Esophagus muscularis mucosa (tissue), 4 donors: ENCODE measurements at regions not wholly inside any gene's neighbourhood (a gene's known extent, or its start where the extent isn't known, plus 50 kb on each side); places are given as distances from the start of the nearest gene placed in this dataset.
A peak's percentile ranks its signal among the peaks of the same experiment; 100 is the strongest.

Experiments used
- DNase-seq: peaks from one replicate; pipeline ENCODE4 v3.0.0-alpha.2; 2017; ENCODE audit errors: extremely low spot score
- H3K27ac ChIP-seq, 4 donors: fragments of 200-600 bp; sonication (generic); replicated peaks in 1 of 4; 1 replicate in 3 of 4; 2 replicates in 1 of 4; pipeline ENCODE4 v1.5.1; 2016 to 2019; ENCODE audit warnings: mild to moderate bottlenecking in 1 of 4
- H3K27me3 ChIP-seq, 4 donors: fragments of 200-600 bp; sonication (generic); one replicate each; pipeline versions ENCODE4 v1.5.1 to v1.6.0; 2016 to 2019
- H3K36me3 ChIP-seq, 4 donors: fragments of 200-600 bp; sonication (generic); one replicate each; pipeline ENCODE4 v1.5.1; 2016 to 2019
- H3K4me1 ChIP-seq, 4 donors: fragments of 200-600 bp; sonication (generic); one replicate each; pipeline ENCODE4 v1.5.1; 2016 to 2019
- H3K4me3 ChIP-seq, 4 donors: fragments of 200-600 bp; sonication (generic); 1 replicate in 2 of 4; 2 replicates in 2 of 4; pipeline ENCODE4 v1.5.1; 2016 to 2019; ENCODE audit warnings: mild to moderate bottlenecking in 4 of 4, moderate library complexity in 1 of 4
- H3K9me3 ChIP-seq, 4 donors: fragments of 200-600 bp; sonication (generic); 1 replicate in 3 of 4; 2 replicates in 1 of 4; pipeline ENCODE4 v1.5.1; 2016 to 2019
- EP300 ChIP-seq: sonication (generic); formaldehyde crosslinking; IDR thresholded peaks from one replicate; pipeline ENCODE4 v1.6.1; 2017; ENCODE audit warnings: antibody characterized with exemption
- POLR2A ChIP-seq: fragments of 450-650 bp; IDR thresholded peaks from one replicate; pipeline ENCODE4 v1.6.1; 2017; ENCODE audit warnings: antibody characterized with exemption, moderate library complexity, mild to moderate bottlenecking, low read depth
- POLR2AphosphoS5 ChIP-seq, 2 donors: sonication (generic); formaldehyde crosslinking; IDR thresholded peaks; one replicate each; pipeline ENCODE4 v1.6.1; 2017; ENCODE audit warnings: antibody characterized with exemption in 2 of 2
- WGBS: methylation state at CpG from one replicate; pipeline ENCODE4 v1.1.5; 2018; 5-methylcytosine and 5-hydroxymethylcytosine counted together
- intact Hi-C: fragments of 100-400 bp; cut with DNase I; formaldehyde crosslinking; loops from one replicate; pipeline ENCODE4 v1.15.1; 2023
- TF ChIP-seq, protein P1 (sequence below), 3 experiments: fragments of 200-600 bp in 2 of 3; fragments of 450-650 bp in 1 of 3; sonication (generic) in 2 of 3; IDR thresholded peaks; one replicate each; pipeline ENCODE4 v1.5.1; 2017 to 2019; ENCODE audit warnings: antibody characterized with exemption in 3 of 3, mild to moderate bottlenecking in 2 of 3, moderate library complexity in 1 of 3

DNA sequence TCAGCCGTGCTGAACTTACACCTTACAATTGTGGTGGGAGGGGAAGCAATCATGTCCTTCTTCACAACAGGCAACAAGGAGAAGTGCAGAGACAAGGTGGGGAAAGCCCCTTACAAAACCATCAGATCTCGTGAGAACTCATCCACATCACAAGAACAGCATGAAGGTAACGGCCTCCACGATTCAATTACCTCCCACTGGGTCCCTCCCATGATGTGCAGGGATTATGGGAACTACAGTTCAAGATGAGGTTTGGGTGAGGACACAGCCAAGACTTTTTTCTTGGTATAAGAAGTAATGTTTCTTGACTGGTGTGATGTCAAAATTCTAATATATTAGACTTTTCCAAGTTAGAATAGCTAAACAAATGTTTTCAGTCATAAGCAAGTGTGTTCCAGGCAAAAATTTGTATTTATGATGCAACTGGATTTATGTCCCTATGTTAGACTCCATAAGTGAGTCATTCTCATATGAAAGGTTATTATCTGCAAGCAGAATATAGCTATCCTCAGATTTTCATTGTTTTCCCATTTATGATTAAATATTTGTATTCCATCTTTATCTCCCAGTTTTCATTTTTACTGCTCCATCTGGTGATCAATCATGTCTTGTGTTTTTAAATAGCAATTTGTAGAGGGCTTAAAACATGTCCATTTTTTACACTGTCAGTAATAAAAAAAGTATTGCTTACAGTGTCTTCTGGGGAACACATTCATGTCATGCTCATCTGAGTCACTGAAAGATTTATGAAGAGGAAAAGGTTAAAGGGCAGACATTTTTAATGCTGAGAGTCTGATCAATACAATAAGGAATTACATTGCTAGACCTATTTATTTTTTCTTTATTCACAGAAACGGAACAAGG lies 995.2 kb upstream of the CDH2 start:
- 89% methylated on average over 5 of the region's 5 CpGs for WGBS
- Histone ChIP-seq H3K27me3 (no peaks in the 10 kb centered on the region), H3K4me1 (no peaks in the 10 kb centered on the region), H3K27ac (no peak overlapping the region), H3K36me3 (no peaks in the 10 kb centered on the region), H3K4me3 (no peak overlapping the region), H3K9me3 (no peaks in the 10 kb centered on the region)
- no peak for DNase-seq
- intact Hi-C loops, result no loop called here
- TF ChIP-seq EP300 (no peak), POLR2AphosphoS5 (IDR thresholded peaks at IDR 0.05) (no peak), POLR2A (no peak)
- TF ChIP-seq, protein P1, sequence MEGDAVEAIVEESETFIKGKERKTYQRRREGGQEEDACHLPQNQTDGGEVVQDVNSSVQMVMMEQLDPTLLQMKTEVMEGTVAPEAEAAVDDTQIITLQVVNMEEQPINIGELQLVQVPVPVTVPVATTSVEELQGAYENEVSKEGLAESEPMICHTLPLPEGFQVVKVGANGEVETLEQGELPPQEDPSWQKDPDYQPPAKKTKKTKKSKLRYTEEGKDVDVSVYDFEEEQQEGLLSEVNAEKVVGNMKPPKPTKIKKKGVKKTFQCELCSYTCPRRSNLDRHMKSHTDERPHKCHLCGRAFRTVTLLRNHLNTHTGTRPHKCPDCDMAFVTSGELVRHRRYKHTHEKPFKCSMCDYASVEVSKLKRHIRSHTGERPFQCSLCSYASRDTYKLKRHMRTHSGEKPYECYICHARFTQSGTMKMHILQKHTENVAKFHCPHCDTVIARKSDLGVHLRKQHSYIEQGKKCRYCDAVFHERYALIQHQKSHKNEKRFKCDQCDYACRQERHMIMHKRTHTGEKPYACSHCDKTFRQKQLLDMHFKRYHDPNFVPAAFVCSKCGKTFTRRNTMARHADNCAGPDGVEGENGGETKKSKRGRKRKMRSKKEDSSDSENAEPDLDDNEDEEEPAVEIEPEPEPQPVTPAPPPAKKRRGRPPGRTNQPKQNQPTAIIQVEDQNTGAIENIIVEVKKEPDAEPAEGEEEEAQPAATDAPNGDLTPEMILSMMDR (IDR thresholded peaks at IDR 0.05), result no peak

DNA sequence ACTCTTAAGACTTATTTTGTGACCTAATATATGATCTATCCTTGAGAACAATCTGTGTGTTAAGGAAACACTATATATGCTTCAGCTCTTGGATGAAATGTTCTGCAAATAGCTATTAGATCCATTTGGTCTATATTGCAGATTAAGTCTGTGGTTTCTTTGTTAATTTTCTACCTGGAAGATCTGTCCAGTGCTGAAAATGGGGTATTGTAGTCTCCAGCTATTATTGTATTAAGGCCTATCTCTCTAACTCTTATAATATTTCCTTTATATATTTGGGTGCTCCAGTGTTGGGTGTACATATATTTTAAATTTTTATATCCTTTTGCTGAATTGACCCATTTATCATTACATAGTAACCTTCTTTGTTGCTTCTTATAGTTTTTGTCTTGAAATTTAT lies 992.7 kb upstream of the CDH2 start:
- no peaks in the 10 kb centered on the region for H3K9me3 ChIP-seq
- no peaks in the 10 kb centered on the region for H3K27me3 ChIP-seq
- DNase-seq, result no peak
- H3K27ac ChIP-seq, result no peak overlapping the region
- H3K4me3 ChIP-seq, result no peak overlapping the region
- TF ChIP-seq, protein P1 (IDR thresholded peaks at IDR 0.05), result no peak
- TF ChIP-seq EP300 (no peak), POLR2AphosphoS5 (IDR thresholded peaks at IDR 0.05) (no peak), POLR2A (no peak)
- H3K4me1 ChIP-seq, result peaks cover 4 to 12% (median 8%) of the 10 kb centered on the region in 4 donors
- intact Hi-C loops, result no loop called here
- no peaks in the 10 kb centered on the region for H3K36me3 ChIP-seq

DNA sequence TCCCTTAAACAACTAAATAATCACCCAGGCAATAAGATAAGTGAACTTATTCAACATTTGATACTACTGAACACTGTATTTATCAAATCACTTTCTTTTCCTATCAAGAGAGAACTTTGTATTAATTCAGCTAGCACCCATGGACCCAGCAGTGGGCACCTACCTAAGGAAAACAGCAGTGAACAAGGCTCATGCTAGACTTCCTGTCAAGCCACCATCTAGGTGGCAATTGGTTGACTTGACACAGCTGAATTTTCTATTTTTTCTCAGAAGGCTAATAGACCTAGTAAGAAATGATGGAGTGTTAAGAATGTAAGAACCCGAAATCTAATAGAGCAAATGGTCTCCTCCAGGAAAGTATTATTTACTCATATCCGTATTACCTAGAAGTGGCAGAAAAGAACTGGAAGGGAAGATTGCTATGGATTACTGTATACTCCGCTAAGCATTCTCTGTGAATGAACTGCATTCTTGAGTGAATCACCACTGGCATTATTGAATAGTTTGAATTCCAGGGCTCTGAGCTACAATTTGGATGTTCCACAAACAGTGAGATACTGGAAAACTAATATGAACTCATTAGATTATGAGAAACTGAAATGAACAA lies 988.2 kb upstream of the CDH2 start:
- H3K4me3 ChIP-seq, result no peak overlapping the region
- intact Hi-C loops, result no loop called here
- H3K27ac ChIP-seq, result peak overlapping the region; percentile 33 to 69 (median 57)
- H3K9me3 ChIP-seq, result no peaks in the 10 kb centered on the region
- DNase-seq, result no peak
- H3K36me3 ChIP-seq, result no peaks in the 10 kb centered on the region
- TF ChIP-seq POLR2A (no peak), POLR2AphosphoS5 (IDR thresholded peaks at IDR 0.05) (peak in 1 of 2 donors; percentile 50)
- TF ChIP-seq, protein P1 (IDR thresholded peaks at IDR 0.05), result no peak
- 38% methylated on average over 3 of the region's 3 CpGs for WGBS
- no peaks in the 10 kb centered on the region for H3K27me3 ChIP-seq
- H3K4me1 ChIP-seq, result peaks cover 4 to 38% (median 15%) of the 10 kb centered on the region in 4 donors

DNA sequence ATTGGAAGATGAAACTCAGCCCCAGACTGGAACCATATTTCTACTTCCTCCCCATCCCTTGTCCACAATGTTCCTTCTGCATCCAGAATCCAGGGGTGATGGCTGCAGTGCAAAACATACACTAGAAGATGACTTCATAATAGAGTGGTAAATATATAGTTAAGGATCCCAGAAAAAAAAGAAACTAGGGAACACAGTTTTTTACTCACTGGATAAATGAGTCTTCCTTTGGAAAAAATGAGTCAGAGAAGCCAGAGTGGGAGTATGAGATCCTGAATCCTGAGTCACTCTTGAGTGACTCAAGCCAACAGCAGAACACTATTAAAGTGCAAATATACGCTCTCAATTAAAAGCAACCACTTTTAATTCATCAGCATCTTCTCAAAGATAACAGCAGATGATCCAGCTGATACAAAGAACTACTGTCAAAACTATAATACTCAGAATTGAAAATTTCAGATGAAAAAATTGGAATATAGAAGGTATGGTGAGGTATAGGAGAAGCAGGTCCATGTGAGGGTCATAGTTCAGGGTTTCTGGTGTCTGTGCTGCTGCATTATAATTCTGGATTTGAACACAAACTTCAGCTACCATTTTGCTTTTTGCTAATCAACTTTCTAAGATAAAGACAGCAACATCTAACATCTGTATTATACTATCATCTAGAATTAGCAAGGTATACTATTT lies 987.2 kb upstream of the CDH2 start:
- H3K4me1 ChIP-seq, result peaks cover 4 to 41% (median 15%) of the 10 kb centered on the region in 4 donors
- no peaks in the 10 kb centered on the region for H3K36me3 ChIP-seq
- H3K27me3 ChIP-seq, result no peaks in the 10 kb centered on the region
- peak overlapping the region in 3 of 4 donors; percentile 56 to 69 (median 58) for H3K27ac ChIP-seq
- no peak overlapping the region for H3K4me3 ChIP-seq
- no peaks in the 10 kb centered on the region for H3K9me3 ChIP-seq
- peak in 1 of 2 donors; percentile 75 for TF ChIP-seq POLR2AphosphoS5 (IDR thresholded peaks at IDR 0.05)
- TF ChIP-seq, protein P1 (IDR thresholded peaks at IDR 0.05), result no peak
- 18% methylated on average over 1 of the region's 1 CpG for WGBS
- intact Hi-C loops, result no loop called here
- DNase-seq, result no peak
